Posterior vena cava (tissue), 2 donors: ENCODE measurements at regions not wholly inside any gene's neighbourhood (a gene's known extent, or its start where the extent isn't known, plus 50 kb on each side); places are given as distances from the start of the nearest gene placed in this dataset.

ENCODE experiments used
- DNase-seq: peaks from one replicate; pipeline ENCODE4 v3.0.0-alpha.2; 2020; ENCODE audit warnings: low spot score
- intact Hi-C, 2 donors: fragments of 100-400 bp; cut with DNase I; formaldehyde crosslinking; loops; one replicate each; pipeline versions ENCODE4 v1.14.1 to v1.14.2; 2022 to 2023
- donor health status: DM: yes; HTN: yes; CAD: no.
- donor health status: DM: yes; HTN: yes; CAD: no.

DNA sequence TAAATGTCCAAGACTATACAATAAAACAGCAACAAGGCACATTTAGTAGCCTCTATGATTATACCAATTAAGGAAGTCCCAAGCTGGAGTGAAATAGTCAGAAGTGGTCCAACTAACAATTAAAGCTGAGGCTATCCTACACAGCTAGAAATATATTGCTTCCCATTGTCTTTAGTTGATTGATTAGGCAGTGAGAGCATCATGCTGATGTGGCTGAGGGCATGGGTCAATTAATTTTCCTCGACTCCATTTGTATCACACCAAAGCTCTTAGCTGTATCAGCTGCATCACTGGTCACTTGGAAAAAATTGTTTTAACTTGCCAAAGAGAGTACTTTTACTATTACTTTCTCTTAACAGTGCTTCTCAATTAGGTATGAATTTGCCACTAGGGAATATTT is 328.7 kb upstream of the NT5E start:
- no peak for DNase-seq
- intact Hi-C loops, result loop anchor here in 1 of 2 donors (10.0 kb wide), 1 partner anchor 204 kb away; no protein-coding TSS in a partner anchor

- no peak for DNase-seq
- intact Hi-C loops, result loop anchor here in 1 of 2 donors (10.0 kb wide), 2 partner anchors 54 to 344 kb away; no protein-coding TSS in a partner anchor
Observed at GRCh38 chr6:85118652-85119235, 331.1 kb upstream of the NT5E start.

DNA sequence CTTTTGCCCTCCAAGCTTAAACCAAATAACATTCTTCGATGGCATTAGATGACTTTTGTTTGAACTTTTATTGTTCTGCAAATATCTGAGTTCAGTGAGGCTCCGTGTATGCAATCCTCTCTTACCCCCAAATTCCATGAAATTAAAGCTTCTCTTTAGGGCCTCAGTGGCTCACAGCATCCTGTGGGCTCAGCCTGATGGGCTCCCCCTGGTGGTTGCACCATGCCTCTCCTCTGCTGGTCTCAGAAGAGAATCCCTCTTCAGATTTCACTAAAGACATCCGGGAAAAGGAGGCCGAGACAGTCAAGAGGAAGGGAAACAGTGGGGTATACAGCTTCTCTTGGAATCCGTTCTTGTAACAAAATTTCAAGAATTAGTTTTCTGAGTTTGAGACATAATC is 331.6 kb upstream of the NT5E start:
- no peak for DNase-seq
- intact Hi-C loops, result loop anchor here in 1 of 2 donors (10.0 kb wide), 2 partner anchors 53 to 343 kb away; no protein-coding TSS in a partner anchor

DNA sequence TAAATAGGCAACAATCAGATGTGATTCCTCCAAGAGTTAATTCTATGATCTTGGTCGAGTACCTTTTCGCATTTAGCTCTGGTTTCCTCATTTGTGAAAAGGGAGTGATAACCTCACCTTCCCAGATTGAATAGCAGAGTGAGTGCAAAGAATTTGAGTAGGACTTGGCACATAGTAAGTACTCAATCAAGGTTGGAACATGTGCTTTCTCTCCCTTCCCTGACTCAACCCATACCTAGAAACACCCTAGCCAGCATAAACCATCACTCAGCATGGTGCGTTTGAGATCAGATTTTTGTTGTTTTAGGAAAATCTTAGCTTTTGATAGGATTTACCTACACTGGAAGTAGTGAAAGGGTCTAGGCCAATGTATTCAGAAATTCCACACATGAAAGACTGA is 333.4 kb upstream of the NT5E start:
- intact Hi-C loops, result loop anchor here in 1 of 2 donors (10.0 kb wide), 2 partner anchors 52 to 342 kb away; no protein-coding TSS in a partner anchor
- DNase-seq, result no peak

DNA sequence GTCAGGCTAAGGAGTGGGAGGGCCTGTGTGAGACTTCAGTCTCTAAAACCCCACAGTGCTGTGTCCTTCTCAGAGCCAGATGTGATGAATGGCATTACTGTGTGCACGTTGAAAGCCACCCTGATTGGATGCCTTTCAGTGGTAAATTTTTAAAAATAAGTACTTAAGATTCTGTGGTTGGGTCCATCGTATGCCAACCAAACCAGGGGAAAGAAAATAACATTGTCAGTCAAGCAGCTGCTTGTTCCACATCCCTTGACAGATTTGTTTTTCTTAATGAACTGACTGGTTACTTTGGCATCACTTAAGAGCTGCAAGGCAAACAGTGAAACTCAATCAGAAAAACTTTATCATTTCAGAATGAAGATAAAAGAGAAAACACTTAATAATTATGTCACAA is 334.0 kb upstream of the NT5E start:
- DNase-seq, result no peak
- intact Hi-C loops, result loop anchor here in 1 of 2 donors (10.0 kb wide), 2 partner anchors 51 to 341 kb away; no protein-coding TSS in a partner anchor

GRCh38 chr6:85115376-85115775 is 334.5 kb upstream of the NT5E start:
- intact Hi-C loops, result loop anchor here in 1 of 2 donors (10.0 kb wide), 2 partner anchors 51 to 341 kb away; no protein-coding TSS in a partner anchor
- no peak for DNase-seq

- intact Hi-C loops, result loop anchor here in 1 of 2 donors (10.0 kb wide), 2 partner anchors 50 to 340 kb away; no protein-coding TSS in a partner anchor
- no peak for DNase-seq
Observed at GRCh38 chr6:85114581-85114935, 335.3 kb upstream of the NT5E start.

GRCh38 chr6:85113934-85114580 is 335.8 kb upstream of the NT5E start:
- intact Hi-C loops, result loop anchor here in 1 of 2 donors (10.0 kb wide), 2 partner anchors 49 to 339 kb away; no protein-coding TSS in a partner anchor
- no peak for DNase-seq

DNA sequence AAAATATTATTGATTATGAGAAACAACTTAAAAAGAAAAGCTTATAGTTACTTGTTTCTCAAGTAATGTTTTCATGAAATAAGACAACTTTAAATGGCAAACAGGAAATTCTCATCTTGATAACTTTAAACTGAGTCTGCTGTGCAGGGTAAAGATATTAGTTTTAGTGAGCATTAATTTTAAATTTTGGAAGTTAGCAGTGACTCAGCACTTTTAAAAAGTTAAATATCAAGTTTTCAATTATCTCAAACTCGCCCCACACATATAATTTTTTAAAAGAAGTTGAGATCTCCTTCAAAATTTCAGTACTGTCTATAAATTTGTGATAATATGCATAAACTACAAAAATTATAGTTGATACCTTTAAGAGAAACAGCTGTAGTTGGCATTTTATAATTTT is 337.3 kb upstream of the NT5E start:
- DNase-seq, result no peak
- intact Hi-C loops, result loop anchor here in 1 of 2 donors (10.0 kb wide), 2 partner anchors 48 to 338 kb away; no protein-coding TSS in a partner anchor

- DNase-seq, result no peak
- intact Hi-C loops, result loop anchor here in 1 of 2 donors (10.0 kb wide), 2 partner anchors 47 to 337 kb away; no protein-coding TSS in a partner anchor
Observed at GRCh38 chr6:85111481-85112011, 338.3 kb upstream of the NT5E start.

GRCh38 chr6:85110943-85111342 is 338.9 kb upstream of the NT5E start:
- no peak for DNase-seq
- intact Hi-C loops, result loop anchor here in 1 of 2 donors (10.0 kb wide), 2 partner anchors 46 to 336 kb away; no protein-coding TSS in a partner anchor

DNA sequence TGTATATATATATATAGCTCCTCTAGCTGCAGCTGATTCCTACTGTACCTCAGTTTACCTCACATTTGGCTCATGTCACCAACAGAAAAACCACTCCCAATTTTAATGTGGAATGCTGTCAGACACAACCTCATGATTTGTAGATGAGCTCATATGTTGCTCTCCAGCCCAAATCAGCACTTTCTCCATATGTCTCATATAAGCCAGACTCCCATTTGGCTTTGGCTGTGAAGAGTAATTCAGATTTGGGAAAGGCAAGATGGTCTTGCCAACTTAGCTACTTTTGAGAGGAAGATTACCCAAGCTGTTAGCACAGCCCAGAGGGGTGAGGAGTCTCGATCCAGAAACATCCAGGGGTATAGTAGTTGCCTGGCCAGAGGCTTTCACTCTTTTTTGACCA is 342.2 kb upstream of the NT5E start:
- DNase-seq, result no peak
- intact Hi-C loops, result no loop called here

DNA sequence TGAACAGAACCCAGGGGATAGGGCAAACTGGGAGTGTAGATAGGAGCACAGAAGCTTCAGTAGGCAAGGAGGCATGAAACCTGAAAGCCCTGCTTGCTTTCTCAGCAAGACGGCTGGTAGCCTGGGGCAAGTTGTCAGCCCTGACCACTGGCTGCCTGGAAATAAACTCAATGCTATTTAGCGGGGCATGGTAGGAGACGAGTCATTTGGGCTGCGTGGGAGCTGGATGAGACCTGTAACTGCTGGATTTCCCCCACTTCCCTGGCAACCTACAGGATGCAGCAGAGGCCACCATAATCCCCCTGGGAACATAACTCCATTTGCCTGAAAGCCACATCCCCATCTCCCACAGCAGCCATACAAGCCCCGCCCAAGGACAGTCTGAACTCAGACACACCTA is 332.6 kb upstream of the TBX18 start:
- no peak for DNase-seq

GRCh38 chr6:85092226-85092625 is 327.8 kb upstream of the TBX18 start:
- intact Hi-C loops, result no loop called here
- no peak for DNase-seq

More for the DNA sequence above, 332.6 kb upstream of the TBX18 start:
- intact Hi-C loops, result no loop called here

DNA sequence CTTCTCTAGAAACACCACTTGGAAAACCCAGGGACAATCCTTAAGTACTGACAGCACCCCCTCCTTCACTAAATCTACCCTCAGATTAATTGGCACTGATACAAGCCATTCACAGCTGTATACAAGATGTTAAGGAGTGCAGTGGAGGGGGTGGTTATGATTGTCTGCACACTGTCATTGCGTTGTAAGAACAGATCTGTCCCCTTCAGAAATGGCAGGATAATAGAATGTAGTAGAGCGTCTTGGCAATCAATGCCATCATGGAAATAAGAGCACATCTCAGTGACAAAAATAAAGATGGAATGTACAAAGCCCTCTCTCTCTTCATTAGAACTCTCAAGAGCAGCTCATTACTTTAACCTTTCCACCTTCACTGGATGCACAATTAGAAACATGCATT is 324.9 kb upstream of the TBX18 start:
- DNase-seq, result no peak
- intact Hi-C loops, result no loop called here

- DNase-seq, result no peak
- intact Hi-C loops, result no loop called here
Observed at GRCh38 chr6:85085875-85086274, 321.5 kb upstream of the TBX18 start.

DNA sequence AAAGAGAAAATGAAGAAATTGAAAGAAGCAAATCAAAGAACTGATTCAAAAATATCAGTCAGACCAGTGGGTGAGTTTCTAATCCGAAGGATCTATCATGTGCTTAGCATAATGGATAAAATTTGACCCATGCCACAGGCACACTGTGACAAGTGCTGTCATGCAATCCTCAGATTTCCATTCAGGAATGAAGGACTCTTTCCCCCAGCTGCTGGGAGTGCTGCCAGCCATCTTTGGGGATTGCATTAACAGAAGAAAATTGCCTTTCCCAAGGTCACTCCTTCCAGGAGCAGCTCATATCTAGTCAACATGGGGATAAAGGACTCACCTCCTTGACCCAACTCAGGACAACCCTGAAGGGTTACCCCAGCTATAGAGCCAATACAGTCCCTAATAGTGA is 316.7 kb upstream of the TBX18 start:
- DNase-seq, result no peak
- intact Hi-C loops, result no loop called here

GRCh38 chr6:85079761-85080160 is 315.4 kb upstream of the TBX18 start:
- intact Hi-C loops, result no loop called here
- no peak for DNase-seq

DNA sequence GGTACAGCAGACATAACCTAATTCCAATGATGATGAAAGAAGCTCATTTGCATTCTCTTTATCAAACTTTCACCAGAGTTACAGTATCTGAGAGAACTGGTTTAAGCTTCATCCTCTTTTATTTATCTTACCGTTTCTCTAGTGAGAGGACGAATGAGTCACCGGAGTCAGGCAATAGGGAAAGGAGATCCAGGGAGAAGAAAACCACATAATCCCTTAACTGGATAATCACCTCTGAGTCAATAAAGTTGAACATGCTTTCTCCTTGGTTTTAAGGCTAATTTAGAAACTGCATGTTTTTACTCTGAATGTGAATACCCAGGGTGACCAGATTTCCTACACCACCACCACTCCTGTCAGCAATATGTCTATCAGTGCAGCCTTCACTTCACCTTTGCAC is 313.7 kb upstream of the TBX18 start:
- no peak for DNase-seq
- intact Hi-C loops, result no loop called here

DNA sequence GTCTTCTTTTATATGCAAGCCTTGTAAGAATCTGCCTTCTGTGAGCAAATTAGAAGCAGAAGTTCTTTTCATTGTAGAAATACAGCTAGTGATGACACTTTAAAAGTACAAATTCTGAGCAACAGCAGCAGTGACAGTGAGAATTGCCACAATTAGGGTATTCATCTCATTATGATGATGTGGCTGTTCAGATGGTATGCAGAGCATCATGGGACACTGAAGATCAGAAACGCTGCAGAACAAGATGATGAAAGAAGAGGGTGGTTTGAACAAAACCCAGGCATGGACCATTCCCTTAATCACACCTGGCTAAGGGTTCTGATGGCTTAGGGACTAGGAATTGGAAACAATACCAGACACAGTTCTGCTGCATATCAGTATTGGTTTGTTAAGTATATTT is 312.7 kb upstream of the TBX18 start:
- DNase-seq, result no peak
- intact Hi-C loops, result no loop called here
